SK-N-SH (cell line): ENCODE measurements at regions not wholly inside any gene's neighbourhood (a gene's known extent, or its start where the extent isn't known, plus 50 kb on each side); places are given as distances from the start of the nearest gene placed in this dataset.

Experiments used
- CTCF ChIP-seq: fragments of 200-600 bp; sonication (generic); IDR thresholded peaks from 2 replicates; pipeline ENCODE4 v1.6.1; 2017; ENCODE audit warnings: antibody characterized with exemption, mild to moderate bottlenecking, moderate library complexity
- EP300 ChIP-seq, 2 experiments: IDR thresholded peaks; 2 replicates each; pipeline versions ENCODE4 v1.4.0 to v1.6.1; 2012; ENCODE audit warnings: borderline replicate concordance in 1 of 2, low read depth in 1 of 2, low read length in 1 of 2
- EZH2phosphoT487 ChIP-seq: fragments of 200-600 bp; sonication (generic); IDR thresholded peaks from 2 replicates; pipeline ENCODE4 v1.6.1; 2017; ENCODE audit warnings: low read depth, mixed run types, mild to moderate bottlenecking, antibody characterized with exemption, moderate library complexity, borderline replicate concordance
- FOSL2 ChIP-seq: IDR thresholded peaks from 2 replicates; pipeline ENCODE4 v1.4.0; 2012; ENCODE audit warnings: low read depth, mild to moderate bottlenecking, moderate library complexity, borderline replicate concordance
- FOXJ3 ChIP-seq: sonication (generic); formaldehyde crosslinking; IDR thresholded peaks from 2 replicates; pipeline ENCODE4 v1.5.1; 2020; ENCODE audit warnings: mild to moderate bottlenecking, missing genetic modification reagents
- NFIC ChIP-seq: IDR thresholded peaks from 2 replicates; pipeline ENCODE4 v1.4.0; 2012; ENCODE audit warnings: borderline replicate concordance
- POLR2AphosphoS5 ChIP-seq: IDR thresholded peaks from 2 replicates; pipeline ENCODE4 v1.6.1; 2012; ENCODE audit warnings: low read depth, low read length
- RFX5 ChIP-seq: IDR thresholded peaks from 2 replicates; pipeline ENCODE4 v1.6.1; 2012; ENCODE audit warnings: mild to moderate bottlenecking, improper control_type of control experiment, low read length
- TAF1 ChIP-seq: IDR thresholded peaks from 2 replicates; pipeline ENCODE4 v1.6.1; 2012; ENCODE audit warnings: low read depth, mild to moderate bottlenecking, low read length, moderate library complexity, borderline replicate concordance
- TCF12 ChIP-seq: IDR thresholded peaks from 2 replicates; pipeline ENCODE4 v1.4.0; 2012
- TEAD4 ChIP-seq: IDR thresholded peaks from 2 replicates; pipeline ENCODE4 v1.4.0; 2012; ENCODE audit warnings: mild to moderate bottlenecking, borderline replicate concordance; ENCODE audit not compliant: insufficient read depth

DNA sequence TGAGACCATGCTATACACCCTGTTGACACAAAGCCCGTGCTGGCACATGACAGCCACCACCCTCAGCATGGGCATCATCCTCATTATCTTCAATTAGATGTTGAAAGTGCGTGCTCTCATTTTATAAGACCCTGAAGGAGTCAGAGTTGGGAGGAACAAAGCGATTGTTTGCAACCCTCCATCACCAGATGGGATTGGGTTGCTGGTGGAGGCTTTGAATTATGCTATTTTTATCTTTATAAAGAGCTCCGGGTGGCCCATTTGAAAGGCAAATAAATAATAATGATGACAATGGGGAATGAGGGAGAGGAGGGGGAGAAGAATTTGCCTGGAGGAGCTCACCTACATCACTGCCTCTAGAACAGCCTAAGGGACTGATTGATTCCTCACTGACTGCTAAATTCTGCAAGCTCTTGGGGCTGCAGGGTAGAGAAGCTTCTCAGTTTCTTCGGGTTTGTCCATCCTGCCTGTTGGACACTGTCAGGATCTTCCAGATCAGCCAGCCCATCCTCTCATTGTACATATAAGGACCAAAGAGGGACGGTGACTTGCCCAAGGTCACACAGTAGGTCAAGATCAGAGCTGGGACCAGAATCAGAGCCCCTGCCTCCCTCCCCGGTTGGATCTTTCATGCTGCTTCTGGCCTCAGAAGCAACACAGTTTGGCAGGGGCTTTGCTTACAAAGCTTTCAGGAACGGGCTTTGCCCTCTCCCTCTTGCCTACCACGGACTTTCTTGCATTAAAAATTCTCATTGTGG, 130.9 kb upstream of the ZBTB40 start:
- no peak for TF ChIP-seq CTCF
- TF ChIP-seq TEAD4: no peak
- TF ChIP-seq TCF12: no peak
- no peak for TF ChIP-seq NFIC
- TF ChIP-seq FOXJ3: no peak
- TF ChIP-seq POLR2AphosphoS5: no peak
- no peak for TF ChIP-seq RFX5
- TF ChIP-seq EP300 (IDR thresholded peaks at IDR 0.05; ENCODE audit: borderline replicate concordance in 1 of 2, low read depth in 1 of 2, low read length in 1 of 2): no peak
- TF ChIP-seq EZH2phosphoT487: no peak
- no peak for TF ChIP-seq FOSL2
- TF ChIP-seq TAF1: no peak
